ENCODE measurements at regions not wholly inside any gene's neighbourhood (a gene's known extent, or its start where the extent isn't known, plus 50 kb on each side); places are given as distances from the start of the nearest gene placed in this dataset.

DNA sequence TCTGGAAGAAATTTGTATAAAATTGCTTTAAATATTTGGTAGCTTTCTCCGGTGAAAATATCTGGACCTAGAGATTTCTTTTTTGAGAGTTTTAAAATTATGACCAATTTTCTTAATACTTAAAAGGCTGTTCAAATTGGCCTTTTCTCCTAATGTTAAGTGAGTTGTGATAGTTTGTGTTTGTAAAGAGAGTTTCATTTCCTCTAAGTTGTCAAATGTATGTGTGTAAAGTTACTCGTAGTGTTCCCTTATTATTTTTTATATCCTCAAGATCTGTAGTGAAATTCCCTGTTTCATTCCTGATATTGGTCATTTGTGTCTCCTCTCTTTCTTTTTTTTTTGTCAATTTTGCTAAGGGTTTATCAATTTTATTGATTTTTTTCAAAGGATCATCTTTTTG is 92.6 kb upstream of the CTNNB1 start:
- no peak for DNase-seq

DNA sequence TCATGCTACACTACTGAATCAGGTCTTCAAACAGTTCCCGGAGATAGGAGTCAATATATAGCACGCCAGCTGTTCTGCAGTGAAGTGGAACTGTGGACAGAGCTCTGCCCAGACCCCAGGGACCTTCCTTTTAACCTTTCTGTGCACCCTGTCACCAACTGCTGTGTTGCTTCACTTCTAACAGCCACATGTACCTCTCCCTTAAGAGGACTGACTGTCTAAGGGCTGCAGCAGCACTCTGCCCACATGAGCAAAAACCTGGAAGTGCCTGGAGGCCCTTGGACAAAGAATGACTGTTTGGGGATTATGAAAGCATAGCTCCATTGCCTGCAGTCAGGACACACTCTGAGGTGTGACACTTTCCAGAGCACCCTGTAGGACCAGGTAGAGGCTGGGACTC is 88.3 kb upstream of the CTNNB1 start:
- no peak for DNase-seq

DNA sequence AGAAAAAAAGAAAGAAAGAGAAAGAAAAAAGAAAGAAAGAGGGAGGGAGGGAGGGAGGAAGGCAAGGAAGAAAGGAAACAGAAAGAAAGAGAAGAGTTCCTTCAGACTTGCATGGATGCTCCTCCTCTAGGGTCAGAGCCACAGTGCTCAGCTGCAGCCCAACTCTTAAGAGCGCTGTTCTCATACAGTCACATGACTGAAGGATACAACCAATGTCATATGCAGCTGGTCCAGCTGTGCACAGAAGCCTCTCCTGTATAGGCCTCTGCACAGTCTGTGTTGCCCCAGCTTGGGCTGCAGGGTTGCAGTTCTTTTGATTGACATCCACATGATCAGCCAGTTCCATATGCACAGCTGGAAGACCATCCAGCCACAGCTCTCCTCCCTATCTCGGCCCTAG is 86.8 kb upstream of the CTNNB1 start:
- DNase-seq = no peak

DNA sequence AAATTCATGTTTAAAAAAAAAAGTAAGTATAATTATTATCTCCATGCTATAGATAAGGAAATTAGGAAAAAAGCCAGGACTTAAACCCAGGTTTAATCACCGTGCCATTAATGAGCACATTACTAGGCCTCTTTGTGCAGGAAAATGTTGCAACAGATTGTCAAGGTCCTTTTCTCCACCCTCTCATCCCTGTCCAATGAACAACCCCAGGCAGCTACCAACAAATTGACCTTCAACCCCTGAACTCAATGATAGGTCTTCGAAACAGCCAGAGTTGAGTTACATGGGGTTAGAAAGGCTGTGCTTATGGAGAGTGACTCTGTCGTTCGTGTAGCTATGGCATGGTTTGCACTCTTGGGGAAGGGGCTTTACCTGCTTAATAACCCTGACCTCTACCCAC is 84.2 kb upstream of the CTNNB1 start:
- DNase-seq = no peak

DNA sequence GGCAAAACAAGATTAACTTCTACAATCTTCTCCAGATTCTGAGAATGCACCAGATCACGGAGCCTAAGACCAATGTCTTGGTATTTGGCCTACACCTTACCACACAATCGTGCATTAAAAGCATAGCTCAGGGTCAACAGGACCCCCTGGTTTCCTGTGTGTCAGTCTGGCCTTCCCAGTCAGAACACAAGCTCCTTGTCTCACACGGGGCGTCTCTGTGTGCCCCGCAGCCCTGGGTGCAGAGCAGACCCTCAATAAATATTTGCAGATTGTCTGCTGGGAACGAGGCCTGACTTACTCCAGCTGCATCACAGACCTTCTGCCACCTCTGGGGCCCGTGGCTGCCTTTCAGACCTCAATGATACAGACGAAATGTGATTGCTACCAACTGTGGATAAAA is 82.5 kb upstream of the CTNNB1 start:
- no peak for DNase-seq

DNA sequence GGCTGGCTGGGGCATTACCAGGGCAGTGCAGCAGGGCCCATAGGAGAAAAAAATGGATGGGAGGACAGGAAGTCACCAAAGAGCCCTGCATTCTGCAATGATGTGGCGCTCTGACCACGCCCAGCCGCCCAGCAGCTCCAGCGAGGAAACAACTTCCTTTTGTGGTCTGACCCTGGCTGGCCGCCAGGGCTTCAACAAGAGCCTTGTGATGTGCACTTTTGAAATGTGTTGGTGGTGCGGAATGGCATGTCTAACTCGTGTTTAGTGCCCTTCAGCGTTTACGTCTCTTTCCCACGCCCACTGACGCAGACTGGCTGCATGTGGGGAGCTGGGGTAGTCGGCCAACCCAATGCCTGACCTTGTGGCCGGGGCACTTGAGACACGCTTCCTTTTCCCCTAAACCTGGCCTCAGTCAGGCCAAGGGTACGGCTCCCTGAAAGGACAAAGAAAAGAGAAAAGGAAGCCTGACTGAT is 81.9 kb upstream of the CTNNB1 start:
- peak; percentile 61 for DNase-seq

DNA sequence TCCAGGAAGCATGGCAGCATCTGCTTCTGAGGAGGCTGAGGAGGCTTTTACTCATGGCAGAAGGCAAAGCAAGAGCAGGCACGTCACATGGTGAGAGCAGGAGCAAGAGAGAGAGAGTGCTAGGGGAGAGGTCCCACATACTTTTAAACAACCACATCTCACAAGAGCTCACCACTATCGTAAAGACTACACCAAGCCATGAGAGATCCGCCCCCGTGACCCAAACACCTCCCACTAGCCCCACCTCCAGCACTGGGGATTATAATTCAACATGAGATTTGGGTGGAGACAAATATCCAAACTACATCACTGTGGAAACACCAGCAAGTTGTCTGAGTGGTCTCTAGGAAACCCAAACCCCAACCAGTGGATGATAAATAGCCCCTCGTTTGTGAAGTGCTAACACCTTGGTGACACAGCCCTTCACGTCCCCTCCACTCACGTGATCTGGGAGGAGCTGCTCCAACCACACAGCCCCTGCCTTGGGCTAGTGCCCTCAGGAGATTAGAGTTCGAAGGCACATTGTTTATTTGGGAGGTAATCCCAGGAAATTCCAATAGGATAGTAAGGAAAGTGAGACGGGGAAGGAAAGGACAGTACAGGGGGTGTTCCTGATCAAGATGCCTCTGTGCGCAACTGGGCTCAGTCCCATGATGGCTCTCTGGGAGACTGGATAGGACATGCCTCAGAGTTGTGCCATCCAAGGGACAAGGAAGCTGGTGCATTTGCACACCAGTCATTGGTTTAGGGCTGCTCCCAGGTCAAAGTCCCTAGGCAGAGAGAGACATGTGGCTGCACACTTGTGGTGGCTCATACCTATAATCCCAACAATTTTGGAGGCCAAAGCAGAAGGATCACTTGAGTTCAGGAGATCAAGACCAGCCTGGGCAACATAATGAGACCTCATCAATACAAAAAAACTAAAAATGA is 80.6 kb upstream of the CTNNB1 start:
- no peak for DNase-seq

DNA sequence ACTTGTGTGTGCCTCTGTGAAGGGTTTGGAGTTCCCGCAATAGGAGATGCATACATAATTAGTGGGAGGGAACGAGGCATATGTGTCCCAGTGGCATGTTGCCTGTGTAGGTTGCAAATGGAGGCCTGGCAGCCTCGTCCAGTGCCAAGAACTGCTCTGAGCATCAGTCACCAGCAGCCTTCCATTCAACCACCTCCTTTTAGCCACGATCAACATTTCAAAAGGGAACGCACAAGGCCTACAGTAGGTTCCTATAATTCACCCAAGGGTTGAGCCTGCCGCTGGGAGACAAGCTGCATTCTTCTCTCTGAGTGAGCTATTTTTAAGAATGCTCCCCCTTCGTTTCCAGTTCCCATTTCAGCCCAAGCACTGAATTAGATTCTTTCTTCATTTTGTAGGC is 78.8 kb upstream of the CTNNB1 start:
- DNase-seq = peak; percentile 12

DNA sequence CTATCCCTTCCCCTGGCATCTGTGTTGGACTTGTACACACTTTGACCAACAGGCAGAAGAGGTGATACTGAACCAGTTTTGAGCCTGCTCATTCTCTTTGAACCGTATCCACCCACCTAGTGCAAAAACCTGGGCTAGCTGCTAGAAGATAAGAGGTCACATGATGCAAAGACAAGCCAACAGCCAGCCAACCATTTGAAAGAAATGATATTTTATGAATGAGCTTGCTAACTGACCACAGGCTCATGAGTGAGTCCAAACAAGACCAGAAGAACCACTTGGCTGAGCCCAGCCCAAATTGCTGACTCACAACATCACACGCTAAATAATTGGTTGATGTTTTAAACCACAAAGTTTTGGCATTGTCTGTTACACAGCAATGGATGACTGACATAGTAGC is 74.0 kb upstream of the CTNNB1 start:
- DNase-seq = no peak

DNA sequence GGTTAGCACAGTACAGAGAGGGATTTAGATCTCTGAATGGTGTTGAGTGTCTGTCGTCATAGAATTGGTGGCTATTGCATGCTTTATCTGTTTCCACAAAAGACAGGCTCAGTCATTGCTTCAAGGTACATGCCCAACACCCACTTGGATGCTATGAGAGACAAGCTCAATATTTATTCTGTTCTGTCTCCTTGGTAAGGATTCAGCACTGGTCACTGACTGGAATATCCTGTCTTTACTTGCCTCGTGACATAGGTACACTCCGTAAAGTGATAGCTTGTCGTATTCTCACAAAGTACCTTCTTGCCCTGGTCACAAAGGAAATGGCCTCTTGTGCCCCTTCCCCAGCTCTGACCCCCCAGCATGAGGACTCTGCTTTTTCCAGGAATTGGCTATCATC is 72.8 kb upstream of the CTNNB1 start:
- DNase-seq = no peak

DNA sequence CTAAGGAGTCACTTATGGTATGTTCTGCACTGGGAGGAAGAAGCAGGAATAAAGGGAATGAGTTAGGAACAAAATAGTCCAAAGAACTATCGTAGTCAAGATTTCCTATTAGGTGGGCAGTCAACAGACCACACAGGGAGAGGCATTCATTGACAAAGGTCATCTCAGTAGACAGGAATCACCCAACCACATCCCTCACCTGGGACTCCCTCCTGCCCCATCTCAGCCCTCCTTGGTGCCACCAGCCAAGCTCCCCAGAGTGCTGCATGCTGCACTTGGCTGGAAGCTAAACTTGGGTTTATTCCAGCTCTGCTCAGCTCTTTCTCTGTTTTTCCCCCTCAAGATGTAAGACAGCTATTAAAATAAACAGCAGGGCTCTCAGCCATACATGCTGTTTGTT is 72.3 kb upstream of the CTNNB1 start:
- no peak for DNase-seq

DNA sequence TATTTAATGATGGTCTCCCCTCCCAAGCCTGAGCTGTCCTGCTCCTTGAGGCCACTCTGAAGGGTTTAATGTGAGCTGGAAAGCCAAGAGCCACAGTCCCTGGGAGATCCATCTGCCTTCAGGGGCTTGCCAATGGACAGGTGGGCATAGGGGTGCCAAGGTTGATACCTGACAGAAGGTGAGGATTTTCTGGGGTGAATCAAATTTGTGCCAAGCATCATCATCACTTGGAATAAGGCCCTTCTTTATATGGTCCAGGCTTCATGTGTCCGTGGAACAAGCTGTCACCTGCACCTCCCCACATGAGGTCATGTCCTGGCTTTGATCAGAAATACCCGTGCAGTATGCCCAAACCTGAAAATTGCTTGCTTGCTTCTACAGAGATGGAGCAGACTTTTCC is 71.9 kb upstream of the CTNNB1 start:
- no peak for DNase-seq

DNA sequence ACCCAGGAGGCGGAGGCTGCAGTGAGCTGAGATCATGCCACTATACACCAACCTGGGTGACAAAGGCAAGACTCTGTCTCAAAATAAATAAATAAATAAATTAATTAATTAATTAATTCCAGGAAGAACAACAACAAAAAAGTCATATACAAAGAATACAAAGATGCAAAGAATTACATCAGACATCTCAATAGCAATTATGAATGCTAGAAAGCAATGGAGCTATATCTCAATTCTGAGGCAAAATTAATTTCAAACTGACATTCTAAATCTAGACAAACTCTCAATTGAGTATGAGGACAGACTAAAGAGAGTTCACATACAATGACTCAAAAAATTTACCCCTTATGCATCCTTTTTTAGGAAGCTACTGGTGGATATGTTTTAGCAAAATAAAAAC is 69.6 kb upstream of the CTNNB1 start:
- DNase-seq = no peak

DNA sequence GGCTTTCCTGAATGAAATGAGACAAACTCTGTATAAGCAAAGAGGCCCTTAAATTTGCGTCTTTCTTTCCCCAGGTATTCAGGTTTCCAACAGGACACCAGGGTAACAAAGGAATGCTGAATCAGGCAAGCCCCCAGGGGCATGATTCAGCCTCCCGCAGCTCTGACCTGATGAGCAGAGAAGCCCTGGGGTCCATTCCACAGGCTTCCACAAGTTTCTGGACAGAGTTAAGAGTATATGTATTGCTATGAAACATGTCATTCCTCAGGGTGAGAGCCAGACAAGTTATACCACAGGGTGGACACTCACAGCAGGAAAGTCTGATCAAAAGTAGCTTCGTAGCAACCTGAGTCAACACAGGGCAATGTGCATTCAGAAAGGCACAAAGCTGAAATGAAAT is 68.1 kb upstream of the CTNNB1 start:
- no peak for DNase-seq

DNA sequence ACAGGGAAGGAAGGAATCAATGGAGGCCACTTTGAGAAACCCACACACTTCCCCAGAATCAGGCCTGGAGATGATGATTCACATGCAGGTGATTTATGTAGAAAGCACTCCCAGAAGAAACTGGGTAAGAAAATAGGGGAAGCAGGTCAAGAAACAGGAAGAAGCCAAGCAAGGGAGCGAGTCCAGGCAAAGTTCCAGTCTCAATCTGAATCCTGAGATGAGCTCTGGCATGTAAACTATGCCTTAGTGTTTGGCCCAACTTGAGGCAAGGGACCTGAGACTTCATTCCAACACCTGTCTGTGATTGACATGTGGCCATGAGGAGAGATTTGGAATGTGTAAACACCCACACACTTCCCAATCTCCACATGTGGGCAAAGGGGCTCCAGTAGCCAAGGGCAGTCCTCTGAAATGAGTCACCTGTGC is 61.6 kb upstream of the CTNNB1 start:
- DNase-seq = no peak

DNA sequence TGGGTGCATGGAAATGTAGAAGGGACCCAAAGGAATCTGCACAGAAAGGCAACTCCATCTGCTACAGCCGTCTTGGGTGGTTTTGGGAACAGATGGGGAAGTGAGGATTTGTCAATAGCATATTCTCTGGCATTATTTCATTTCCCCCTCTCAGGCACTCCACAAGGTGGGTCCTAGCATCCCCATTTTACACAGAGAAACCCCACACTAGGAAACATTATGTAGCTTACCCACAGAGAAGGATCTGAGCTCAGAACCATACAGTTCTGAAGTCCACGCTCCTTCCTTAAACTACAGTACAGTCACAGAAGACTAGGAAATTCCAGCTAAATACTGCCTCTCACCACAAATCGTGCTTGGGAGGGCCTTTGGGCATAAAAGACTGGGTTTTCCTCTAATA is 61.2 kb upstream of the CTNNB1 start:
- DNase-seq = no peak

DNA sequence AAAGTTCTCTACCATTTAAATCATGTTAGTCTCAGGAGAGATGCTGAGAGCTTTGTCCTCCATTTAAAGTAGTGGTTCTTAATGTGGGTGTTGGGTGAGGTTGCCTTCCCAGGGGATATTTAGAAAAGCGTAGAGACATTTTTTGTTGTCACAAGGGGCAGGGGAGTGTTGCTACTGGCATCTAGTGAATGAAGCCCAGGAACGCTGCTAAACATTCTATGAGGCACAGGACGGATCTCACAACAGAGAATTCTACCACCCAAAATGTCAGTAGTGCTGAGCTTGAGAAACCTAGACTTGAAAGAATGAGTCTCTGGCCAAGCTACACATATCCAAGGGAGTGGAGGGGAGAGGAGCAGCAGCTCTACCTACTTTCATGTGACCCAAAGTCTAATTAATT is 60.7 kb upstream of the CTNNB1 start:
- DNase-seq = no peak

DNA sequence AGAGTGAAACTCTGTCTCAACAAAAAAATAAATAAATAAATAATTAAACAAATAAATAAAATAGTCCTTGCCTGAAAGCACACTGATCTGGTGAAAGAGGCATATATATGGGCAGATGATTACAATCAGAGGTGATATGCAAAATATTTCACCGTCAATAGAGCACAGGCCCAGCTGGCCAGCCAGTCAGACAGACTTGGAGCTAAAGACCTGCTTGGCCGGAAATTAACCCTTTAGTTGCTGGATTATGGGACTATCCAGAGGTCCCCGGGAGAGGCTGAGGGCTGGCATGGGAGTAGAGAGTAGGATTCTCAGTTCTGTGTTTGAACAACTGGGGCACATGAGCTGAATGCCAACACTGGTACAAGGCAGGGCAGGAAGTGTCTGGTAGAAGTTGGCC is 59.1 kb upstream of the CTNNB1 start:
- DNase-seq = no peak

DNA sequence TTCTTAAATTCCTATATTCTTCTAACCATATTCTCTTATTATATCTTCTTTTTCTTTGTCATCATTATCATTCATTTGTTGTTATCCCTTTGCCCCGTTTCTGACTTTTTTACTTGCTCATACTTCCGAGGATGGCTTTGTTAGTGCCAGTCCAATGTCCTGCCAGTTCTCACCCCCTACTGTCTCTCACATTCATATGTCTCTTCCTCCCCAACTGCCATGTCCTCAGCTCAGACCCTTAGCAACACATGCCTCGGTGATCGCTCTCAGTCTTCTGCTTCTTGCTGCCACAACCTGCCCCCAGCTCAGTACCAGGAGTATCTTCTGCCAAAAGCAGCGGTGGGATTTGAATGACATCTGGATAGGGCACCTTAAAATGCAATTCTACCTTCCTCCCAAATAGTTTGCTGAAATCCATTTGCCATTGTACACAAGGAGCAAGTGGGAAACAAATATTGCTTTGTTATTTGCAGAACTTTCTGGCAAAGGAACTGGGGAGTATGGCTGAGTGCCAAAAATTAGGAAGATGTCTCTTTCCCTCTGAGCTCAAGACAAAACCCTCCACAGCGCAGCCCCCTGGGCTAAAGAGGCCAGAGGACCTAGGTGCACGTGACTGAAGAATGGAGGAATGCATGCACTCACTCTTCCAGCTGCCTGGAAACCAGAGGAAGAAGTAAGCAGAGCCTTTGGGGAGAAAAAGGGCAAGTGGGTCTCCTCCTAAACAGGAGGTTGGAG is 57.7 kb upstream of the CTNNB1 start:
- DNase-seq = no peak

DNA sequence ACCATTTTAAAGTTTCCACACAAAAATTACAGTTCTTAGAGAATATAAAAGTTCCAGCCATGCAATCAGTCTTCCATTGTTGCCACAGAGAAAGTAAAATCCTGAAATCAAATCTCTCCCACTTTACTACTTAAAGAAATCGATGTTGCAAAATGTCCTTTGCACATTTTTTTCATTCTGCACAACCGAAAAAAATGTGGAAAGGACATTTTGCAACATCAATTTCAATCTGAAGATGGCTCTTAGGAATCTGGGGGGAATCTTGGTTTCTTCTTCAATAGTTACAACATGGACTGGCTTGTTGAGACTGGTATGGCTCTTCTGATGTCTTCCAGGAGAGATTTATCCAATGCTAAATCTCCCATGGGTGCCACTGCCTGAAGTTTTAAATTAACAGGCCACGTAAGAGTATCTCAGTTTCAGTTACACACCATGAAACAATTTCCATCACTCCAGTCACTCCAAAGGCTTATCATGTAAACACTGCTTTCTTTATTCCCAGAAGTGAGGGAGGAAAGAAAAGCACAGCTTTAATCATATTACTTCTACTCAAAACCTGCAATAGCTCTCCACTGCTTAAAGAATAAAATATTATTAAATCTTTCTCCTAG is 55.8 kb upstream of the CTNNB1 start:
- no peak for DNase-seq

DNA sequence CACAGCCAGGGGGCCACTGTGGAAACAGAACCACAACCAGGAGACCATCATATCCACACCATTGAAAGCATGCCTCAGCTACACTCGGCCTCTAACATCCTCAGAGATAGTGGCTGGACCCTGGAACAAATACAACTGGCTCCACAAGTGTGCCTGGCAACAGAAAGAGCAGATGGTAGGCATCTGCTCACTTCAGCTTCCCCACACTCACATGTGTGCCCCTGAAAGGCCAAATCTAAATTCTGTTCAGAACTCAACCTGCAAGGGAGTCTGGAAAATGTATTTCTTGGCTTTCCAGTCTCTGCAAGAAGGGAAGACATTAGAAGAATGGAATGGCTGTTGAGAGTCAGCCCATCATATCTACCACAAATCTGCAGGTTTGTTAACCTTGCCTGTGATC is 54.7 kb upstream of the CTNNB1 start:
- no peak for DNase-seq

DNA sequence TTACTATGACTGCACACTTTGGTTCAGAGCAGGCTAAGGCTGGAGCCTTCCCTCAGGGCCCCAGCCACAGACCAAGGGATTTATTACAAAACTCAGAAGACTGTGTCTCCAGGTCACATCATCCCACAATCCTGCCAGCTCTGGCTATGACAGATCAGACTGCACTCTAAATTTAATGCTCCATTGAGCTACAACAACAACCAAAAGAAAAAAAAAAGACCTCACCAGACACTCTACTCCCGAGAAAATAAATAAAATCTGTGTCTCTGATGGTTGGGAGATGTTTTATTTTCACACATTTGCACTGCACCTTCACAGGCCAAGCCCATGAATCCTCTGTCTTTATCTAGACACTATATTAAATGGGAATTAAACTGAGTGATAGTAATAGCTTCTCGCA is 50.8 kb upstream of the CTNNB1 start:
- DNase-seq = no peak

DNA sequence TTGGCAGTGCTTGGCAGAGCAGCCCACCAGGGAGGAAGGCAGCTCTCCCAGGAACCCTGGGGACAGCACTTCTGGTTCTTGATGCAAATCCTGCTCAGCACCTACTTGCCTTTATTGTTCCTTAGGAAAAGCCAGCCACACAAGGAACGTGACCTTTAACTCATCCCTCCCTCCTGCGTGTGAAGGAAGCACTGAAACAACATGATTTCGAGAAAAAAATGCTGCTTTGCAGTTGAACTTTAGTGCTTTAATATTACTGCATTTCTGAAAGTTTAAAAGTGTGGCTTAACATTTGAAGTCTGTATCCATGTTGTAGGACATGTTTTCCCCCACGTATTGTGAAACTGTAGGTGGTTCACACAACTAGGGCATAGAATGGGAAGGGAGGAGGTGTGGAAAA is 50.4 kb upstream of the CTNNB1 start:
- no peak for DNase-seq

All from muscle of arm (tissue), 1 donor.